HepG2 (cell line): ENCODE measurements at regions not wholly inside any gene's neighbourhood (a gene's known extent, or its start where the extent isn't known, plus 50 kb on each side); places are given as distances from the start of the nearest gene placed in this dataset.

ENCODE experiments used
- TEAD2 ChIP-seq: sonication (generic); formaldehyde crosslinking; IDR thresholded peaks from 2 replicates; pipeline ENCODE4 v1.9.0; 2021; ENCODE audit warnings: missing genetic modification reagents
- U2AF2 ChIP-seq: fragments of 200-400 bp; formaldehyde crosslinking; IDR thresholded peaks from 2 replicates; pipeline ENCODE4 v1.6.1; 2017; ENCODE audit warnings: low read depth, mild to moderate bottlenecking, low read length

GRCh38 chr2:175535631-175536030 is 354.1 kb upstream of the ATP5MC3 start:
- TF ChIP-seq TEAD2, result no peak
- no peak for TF ChIP-seq U2AF2
